ENCODE measurements at regions not wholly inside any gene's neighbourhood (a gene's known extent, or its start where the extent isn't known, plus 50 kb on each side); places are given as distances from the start of the nearest gene placed in this dataset.

DNA sequence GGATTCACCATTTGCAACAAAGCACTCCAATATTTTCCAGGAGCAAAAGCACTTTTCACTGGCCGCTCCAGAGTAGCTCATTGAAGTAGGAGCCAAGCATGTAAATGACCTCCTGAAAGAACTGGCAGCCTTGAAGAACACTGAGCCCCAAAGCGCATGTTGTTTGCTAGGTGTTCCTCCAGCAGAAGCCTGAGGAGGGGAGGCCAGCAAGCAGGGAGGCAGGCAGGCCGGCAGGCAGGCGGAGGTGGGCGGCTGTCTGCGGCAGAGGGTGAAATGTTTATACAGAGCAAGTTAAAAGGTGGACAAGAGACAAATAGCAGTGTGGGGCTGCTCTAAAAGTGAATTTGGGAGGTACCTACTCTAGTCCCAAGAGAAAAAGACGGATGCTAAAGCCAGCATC is 439.4 kb downstream of the CCDC91 start:
- Mint-ChIP-seq H3K27me3 (ENCODE audit: low read depth) (peaks cover 1% of the 10 kb centered on the region; the same call in 1 of the 2 replicates), H3K27ac (no peak overlapping the region), H3K4me1 (peaks cover 6% of the 10 kb centered on the region in 2 experiments), H3K4me3 (no peak overlapping the region), H3K9me3 (no peaks in the 10 kb centered on the region), H3K36me3 (ENCODE audit: insufficient read depth in 1 of 3, low read depth in 3 of 3) (no peaks in the 10 kb centered on the region)
- no peaks in the 10 kb centered on the region for H3K4me1 ChIP-seq (ENCODE audit: insufficient read depth, low read length)
- no peak overlapping the region for H2AFZ ChIP-seq (ENCODE audit: low read length)
- H3K14ac ChIP-seq (ENCODE audit: insufficient read depth, low read length): no peak overlapping the region
- no peak overlapping the region for H4K91ac ChIP-seq (ENCODE audit: insufficient read length, low read depth, low read length)
- H2BK5ac ChIP-seq (ENCODE audit: insufficient read length, low read length): no peak overlapping the region
- H3K18ac ChIP-seq (ENCODE audit: insufficient read length, low read depth, low read length): no peak overlapping the region
- no peak overlapping the region for H3K23ac ChIP-seq (ENCODE audit: insufficient read length, low read depth, low read length)
- no peaks in the 10 kb centered on the region for H3K79me2 ChIP-seq (ENCODE audit: insufficient read depth, low read length)
- no peaks in the 10 kb centered on the region for H3K79me1 ChIP-seq (ENCODE audit: insufficient read depth, low read depth, low read length, poor library complexity, severe bottlenecking)
- H4K8ac ChIP-seq (replicated peaks; ENCODE audit: insufficient read length, low read depth, low read length): no peak overlapping the region
- H2BK20ac ChIP-seq (ENCODE audit: low read depth, low read length, poor library complexity, severe bottlenecking): no peak overlapping the region
- H4K20me1 ChIP-seq (ENCODE audit: control insufficient read depth, insufficient read depth, insufficient read length): no peaks in the 10 kb centered on the region
- no peaks in the 10 kb centered on the region for H3K9me3 ChIP-seq (ENCODE audit: control insufficient read depth, low read depth, low read length)
- H2AK5ac ChIP-seq (ENCODE audit: insufficient read length, low read length): no peak overlapping the region
- no CpG with 5 or more reads among the region's 7 CpGs for WGBS (ENCODE audit: extremely low coverage, insufficient read length, low lambda C conversion rate)
- TF ChIP-seq, protein P1, sequence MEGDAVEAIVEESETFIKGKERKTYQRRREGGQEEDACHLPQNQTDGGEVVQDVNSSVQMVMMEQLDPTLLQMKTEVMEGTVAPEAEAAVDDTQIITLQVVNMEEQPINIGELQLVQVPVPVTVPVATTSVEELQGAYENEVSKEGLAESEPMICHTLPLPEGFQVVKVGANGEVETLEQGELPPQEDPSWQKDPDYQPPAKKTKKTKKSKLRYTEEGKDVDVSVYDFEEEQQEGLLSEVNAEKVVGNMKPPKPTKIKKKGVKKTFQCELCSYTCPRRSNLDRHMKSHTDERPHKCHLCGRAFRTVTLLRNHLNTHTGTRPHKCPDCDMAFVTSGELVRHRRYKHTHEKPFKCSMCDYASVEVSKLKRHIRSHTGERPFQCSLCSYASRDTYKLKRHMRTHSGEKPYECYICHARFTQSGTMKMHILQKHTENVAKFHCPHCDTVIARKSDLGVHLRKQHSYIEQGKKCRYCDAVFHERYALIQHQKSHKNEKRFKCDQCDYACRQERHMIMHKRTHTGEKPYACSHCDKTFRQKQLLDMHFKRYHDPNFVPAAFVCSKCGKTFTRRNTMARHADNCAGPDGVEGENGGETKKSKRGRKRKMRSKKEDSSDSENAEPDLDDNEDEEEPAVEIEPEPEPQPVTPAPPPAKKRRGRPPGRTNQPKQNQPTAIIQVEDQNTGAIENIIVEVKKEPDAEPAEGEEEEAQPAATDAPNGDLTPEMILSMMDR (conservative IDR thresholded peaks at IDR 0.05): no peak
- H3K9ac ChIP-seq (ENCODE audit: extremely low read depth, insufficient read length, low read length): no peak overlapping the region
- H2BK15ac ChIP-seq (ENCODE audit: low read depth, low read length): no peak overlapping the region
- H2BK120ac ChIP-seq (ENCODE audit: low read depth, low read length, poor library complexity, severe bottlenecking): no peak overlapping the region
- no peak overlapping the region for H3K27ac ChIP-seq (ENCODE audit: insufficient read length, low read depth, low read length)
- no peak for DNase-seq
- H2BK12ac ChIP-seq (ENCODE audit: insufficient read length, low read depth, low read length): no peak overlapping the region
- no peak overlapping the region for H3K4me2 ChIP-seq (ENCODE audit: insufficient read depth, insufficient read length, low read length)
- H3T11ph ChIP-seq (ENCODE audit: low read length): no peak overlapping the region
- H3K4ac ChIP-seq (ENCODE audit: low read depth, low read length): no peak overlapping the region
- no peaks in the 10 kb centered on the region for H3K27me3 ChIP-seq (ENCODE audit: insufficient read depth, low read length)
- no peak overlapping the region for H3K56ac ChIP-seq (ENCODE audit: insufficient read length, low read depth, low read length)
- no peak overlapping the region for H4K5ac ChIP-seq (ENCODE audit: insufficient read length, low read depth, low read length)
- no peaks in the 10 kb centered on the region for H3K23me2 ChIP-seq (ENCODE audit: insufficient read length, low read depth, low read length, poor library complexity, severe bottlenecking)

Measured in H9 (cell line).